ENCODE measurements at regions not wholly inside any gene's neighbourhood (a gene's known extent, or its start where the extent isn't known, plus 50 kb on each side); places are given as distances from the start of the nearest gene placed in this dataset.
A peak's percentile ranks its signal among the peaks of the same experiment; 100 is the strongest.

GRCh38 chr1:83725735-83726360 is 273.1 kb downstream of the TTLL7 start:
- no peak overlapping the region for H3K9ac ChIP-seq (ENCODE audit: control insufficient read depth, insufficient read depth, low read length)
- no peaks in the 10 kb centered on the region for H3K9me3 ChIP-seq (replicated peaks; ENCODE audit: control insufficient read depth, insufficient read depth, low read length)
- H3K79me2 ChIP-seq (ENCODE audit: control insufficient read depth, insufficient read depth, low read length) = no peaks in the 10 kb centered on the region
- ChIA-PET RAD21 (ENCODE audit: unreplicated experiment) (no interaction called here), POLR2A (no interaction called here), SMC1A (ENCODE audit: uncharacterized antibody, unreplicated experiment) (no interaction called here), CTCF (interaction anchor here (0.7 kb wide), 1 partner anchor 122 kb away, joined by 3 read pairs; no protein-coding TSS in a partner anchor)
- intact Hi-C loops (cut with micrococcal nuclease; ENCODE audit: unreplicated experiment) (no loop called here), in situ Hi-C loops (cut with MboI) (no loop called here)
- no peaks in the 10 kb centered on the region for H3K27me3 ChIP-seq (replicated peaks in 1 of 2; ENCODE audit: control insufficient read depth in 2 of 2, insufficient read depth in 2 of 2, low read length in 1 of 2)
- H2AFZ ChIP-seq (ENCODE audit: control insufficient read depth, low read depth, low read length) = no peak overlapping the region
- WGBS (ENCODE audit: insufficient coverage, insufficient replicate concordance, low lambda C conversion rate, missing lambda C conversion rate) = 32% methylated on average over 5 of the region's 5 CpGs
- no peaks in the 10 kb centered on the region for H3K4me1 ChIP-seq (ENCODE audit: control insufficient read depth, insufficient read depth, low read length)
- no peak for TF ChIP-seq STAT1 (conservative IDR thresholded peaks at IDR 0.05)
- no peak for TF ChIP-seq YBX1 (IDR thresholded peaks at IDR 0.05)
- TF ChIP-seq PKNOX1 (IDR thresholded peaks at IDR 0.05) = no peak
- no peak for TF ChIP-seq ZBED1 (IDR thresholded peaks at IDR 0.05; ENCODE audit: borderline replicate concordance)
- no peak for TF ChIP-seq MAX (IDR thresholded peaks at IDR 0.05; ENCODE audit: low read depth, low read length)
- ATAC-seq = no peak
- H4K20me1 ChIP-seq (ENCODE audit: control insufficient read depth, insufficient read depth) = no peaks in the 10 kb centered on the region
- BruUV-seq (replicated peaks) = no TSS peak
- H3K4me2 ChIP-seq (ENCODE audit: control insufficient read depth, insufficient read depth) = no peak overlapping the region
- H3K36me3 ChIP-seq (ENCODE audit: control insufficient read depth in 2 of 2, insufficient read depth in 2 of 2, low read length in 1 of 2) = no peaks in the 10 kb centered on the region
- H3K27ac ChIP-seq (ENCODE audit: control insufficient read depth, insufficient read depth) = no peak overlapping the region
- no peak for FAIRE-seq
- H3K4me3 ChIP-seq = no peak overlapping the region
- no peak for DNase-seq (ENCODE audit: low read depth, low spot score)

- ChIA-PET RAD21 (ENCODE audit: unreplicated experiment) (no interaction called here), POLR2A (no interaction called here), CTCF (no interaction called here), SMC1A (ENCODE audit: uncharacterized antibody, unreplicated experiment) (interaction anchor here (1.2 to 1.4 kb wide), 2 partner anchors 9 to 11 kb away, joined by 4 read pairs; no protein-coding TSS in a partner anchor)
- intact Hi-C loops (cut with micrococcal nuclease; ENCODE audit: unreplicated experiment) (no loop called here), in situ Hi-C loops (cut with MboI) (no loop called here)
- Histone ChIP-seq H3K4me1 (ENCODE audit: control insufficient read depth, insufficient read depth, low read length) (no peaks in the 10 kb centered on the region), H3K4me3 (no peak overlapping the region; the same call in 1 of the 2 replicates), H3K4me2 (ENCODE audit: control insufficient read depth, insufficient read depth) (no peak overlapping the region), H3K9me3 (replicated peaks; ENCODE audit: control insufficient read depth, insufficient read depth, low read length) (no peaks in the 10 kb centered on the region), H4K20me1 (ENCODE audit: control insufficient read depth, insufficient read depth) (no peaks in the 10 kb centered on the region), H2AFZ (ENCODE audit: control insufficient read depth, low read depth, low read length) (no peak overlapping the region), H3K9ac (ENCODE audit: control insufficient read depth, insufficient read depth, low read length) (no peak overlapping the region), H3K27ac (ENCODE audit: control insufficient read depth, insufficient read depth) (no peak overlapping the region), H3K36me3 (ENCODE audit: control insufficient read depth in 2 of 2, insufficient read depth in 2 of 2, low read length in 1 of 2) (no peaks in the 10 kb centered on the region), H3K27me3 (replicated peaks in 1 of 2; ENCODE audit: control insufficient read depth in 2 of 2, insufficient read depth in 2 of 2, low read length in 1 of 2) (no peaks in the 10 kb centered on the region), H3K79me2 (ENCODE audit: control insufficient read depth, insufficient read depth, low read length) (no peaks in the 10 kb centered on the region)
- ATAC-seq (peak; percentile 81), DNase-seq (ENCODE audit: low read depth, low spot score) (no peak), FAIRE-seq (no peak)
- no TSS peak for BruUV-seq (replicated peaks)
- TF ChIP-seq POLR2AphosphoS5 (IDR thresholded peaks at IDR 0.05; ENCODE audit: low read length) (no peak), RUNX3 (IDR thresholded peaks at IDR 0.05; ENCODE audit: low read length) (peak; percentile 68), SPI1 (IDR thresholded peaks at IDR 0.05; ENCODE audit: borderline replicate concordance, insufficient read depth, low read depth, low read length) (no peak), NFIC (IDR thresholded peaks at IDR 0.05; ENCODE audit: low read depth, low read length) (no peak), MTA2 (IDR thresholded peaks at IDR 0.05; ENCODE audit: low read depth) (no peak)
- TF ChIP-seq, protein P1, sequence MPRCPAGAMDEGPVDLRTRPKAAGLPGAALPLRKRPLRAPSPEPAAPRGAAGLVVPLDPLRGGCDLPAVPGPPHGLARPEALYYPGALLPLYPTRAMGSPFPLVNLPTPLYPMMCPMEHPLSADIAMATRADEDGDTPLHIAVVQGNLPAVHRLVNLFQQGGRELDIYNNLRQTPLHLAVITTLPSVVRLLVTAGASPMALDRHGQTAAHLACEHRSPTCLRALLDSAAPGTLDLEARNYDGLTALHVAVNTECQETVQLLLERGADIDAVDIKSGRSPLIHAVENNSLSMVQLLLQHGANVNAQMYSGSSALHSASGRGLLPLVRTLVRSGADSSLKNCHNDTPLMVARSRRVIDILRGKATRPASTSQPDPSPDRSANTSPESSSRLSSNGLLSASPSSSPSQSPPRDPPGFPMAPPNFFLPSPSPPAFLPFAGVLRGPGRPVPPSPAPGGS (IDR thresholded peaks at IDR 0.05; ENCODE audit: borderline replicate concordance, insufficient read depth, low read depth, low read length, poor library complexity, severe bottlenecking) = no peak
- WGBS (ENCODE audit: insufficient coverage, insufficient replicate concordance, low lambda C conversion rate, missing lambda C conversion rate) = 6% methylated on average over 6 of the region's 6 CpGs
Observed at GRCh38 chr1:83718338-83718737, 280.6 kb downstream of the TTLL7 start.
